ENCODE measurements at regions not wholly inside any gene's neighbourhood (a gene's known extent, or its start where the extent isn't known, plus 50 kb on each side); places are given as distances from the start of the nearest gene placed in this dataset.
"Not testable (repeated sequence)": the region's sequence is repeated elsewhere in the genome, so short reads cannot be mapped to it uniquely, and the experiment has no call there.

DNA sequence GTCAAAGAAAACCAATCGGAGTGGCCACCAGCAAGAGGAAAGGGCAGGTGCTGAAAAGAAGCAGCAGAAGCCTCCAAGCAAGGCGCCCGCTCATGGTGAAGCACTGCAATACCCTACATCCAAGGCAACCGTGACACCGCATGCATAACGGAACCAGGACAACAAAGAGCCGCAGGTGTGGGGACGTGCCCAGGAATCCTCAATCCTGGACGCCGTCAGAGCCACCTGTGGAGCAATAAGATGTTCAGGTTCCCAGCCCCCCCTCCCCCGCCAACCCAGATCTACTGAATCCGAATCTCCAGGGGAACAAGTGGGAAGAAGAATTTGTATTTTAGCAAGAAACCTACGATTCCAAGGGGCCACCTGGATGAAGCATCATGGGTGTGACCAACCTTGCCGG lies 70.8 kb downstream of the SHANK2 start:
- no peak for DNase-seq

DNA sequence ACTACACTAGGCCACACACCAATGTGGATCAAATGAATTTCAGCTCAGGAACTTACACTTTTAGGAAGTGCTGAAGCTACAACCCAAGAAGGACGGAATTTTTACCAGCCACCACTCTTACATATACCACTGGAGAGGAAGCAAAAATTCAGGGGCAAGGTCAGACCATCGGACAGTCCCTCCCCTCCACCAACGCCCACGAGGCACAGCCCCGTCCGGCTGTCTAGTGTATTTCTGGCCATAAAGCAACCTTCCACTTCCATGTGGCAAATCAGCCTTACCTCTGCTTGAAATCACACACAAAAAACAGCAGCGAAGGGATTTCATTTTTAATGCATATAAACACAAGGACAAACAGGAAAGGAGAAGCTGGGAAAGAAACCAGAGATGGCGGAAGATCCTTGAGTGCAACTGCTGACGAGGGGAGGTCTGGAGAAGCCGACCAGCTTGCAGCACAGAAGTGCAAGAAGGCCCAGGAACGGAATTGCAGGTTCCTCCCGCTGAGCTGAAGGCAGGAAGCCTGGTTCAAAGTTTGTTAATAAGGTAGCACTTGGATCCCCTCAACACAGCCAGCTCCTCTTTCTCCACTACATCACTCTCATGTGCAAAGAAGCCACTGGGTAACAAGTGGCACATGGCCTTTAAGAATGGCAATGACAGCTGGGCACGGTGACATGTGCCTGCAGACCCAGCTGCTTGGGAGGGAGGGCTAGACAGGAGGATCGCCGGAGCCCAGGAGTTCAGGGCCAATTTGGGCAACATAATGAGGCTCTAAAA lies 71.5 kb downstream of the SHANK2 start:
- no peak for DNase-seq

DNA sequence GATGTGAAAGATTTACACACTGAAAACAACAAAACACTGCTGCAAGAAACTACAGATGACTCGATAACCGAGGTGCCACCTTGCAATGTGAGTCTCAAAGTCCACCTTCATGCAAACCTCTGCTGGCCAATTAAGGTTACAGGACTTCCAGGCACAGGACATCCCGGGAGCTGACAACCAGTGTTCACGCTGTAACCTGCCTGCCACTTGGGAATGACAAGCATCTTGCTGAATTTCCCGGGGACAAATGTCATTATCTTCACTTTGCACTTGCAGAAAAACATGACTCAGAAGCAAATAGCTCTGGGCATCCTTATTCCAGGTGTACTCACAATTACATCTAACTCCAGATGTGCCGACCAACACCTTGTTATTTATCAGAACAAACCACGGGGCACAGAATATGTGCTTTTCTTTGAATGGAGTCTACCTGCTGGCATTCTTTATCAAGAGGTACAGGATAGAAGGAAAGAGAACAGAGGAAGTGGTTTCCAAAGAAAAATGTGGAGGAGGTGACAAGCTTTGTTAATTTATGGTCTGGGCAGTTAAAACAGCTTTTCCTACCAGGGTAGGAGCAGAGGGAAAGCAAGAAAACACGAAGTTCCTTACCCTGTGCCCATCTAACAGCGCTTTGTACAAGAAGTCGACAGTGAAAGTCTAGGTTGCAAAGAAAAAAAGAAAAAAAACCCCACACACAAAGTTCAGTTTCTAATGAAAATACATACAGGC lies 72.3 kb downstream of the SHANK2 start:
- no peak for DNase-seq

DNA sequence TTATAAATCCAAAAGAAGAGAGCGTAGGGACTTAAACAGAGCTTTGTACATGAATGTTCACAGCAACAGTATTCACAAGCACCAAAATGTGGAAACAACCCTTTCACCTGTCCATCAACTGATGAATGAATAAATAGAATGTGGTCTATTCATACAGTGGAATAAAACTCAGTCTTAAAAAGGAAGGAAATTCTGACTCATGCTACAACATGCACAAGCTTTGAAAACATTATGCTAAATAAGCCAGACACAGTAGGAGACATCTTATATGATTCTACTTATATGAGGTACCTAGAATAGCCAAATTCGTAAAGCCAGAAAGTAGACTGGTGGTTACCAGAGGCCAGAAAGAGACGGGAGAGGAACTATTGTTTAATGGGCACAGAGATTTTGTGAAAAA lies 74.3 kb downstream of the SHANK2 start:
- DNase-seq, result no peak

DNA sequence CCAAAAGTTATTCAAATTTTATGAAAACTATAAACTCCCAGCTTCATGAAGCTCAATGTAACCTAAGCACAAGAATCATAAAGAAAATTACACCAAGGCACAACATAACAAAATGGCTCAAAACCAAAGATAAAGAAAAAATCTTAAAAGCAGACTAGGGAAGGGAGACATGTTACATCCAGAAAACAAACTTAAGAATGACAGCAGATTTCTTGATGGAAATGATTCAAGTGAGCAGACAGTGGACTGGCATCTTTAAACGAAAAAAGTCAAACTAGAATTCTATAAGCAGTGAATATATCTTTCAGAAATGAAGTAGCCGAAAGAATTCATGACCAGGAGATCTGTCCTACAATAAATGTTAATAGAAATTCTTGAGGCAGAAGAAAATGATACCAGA lies 75.6 kb downstream of the SHANK2 start:
- DNase-seq, result no peak

DNA sequence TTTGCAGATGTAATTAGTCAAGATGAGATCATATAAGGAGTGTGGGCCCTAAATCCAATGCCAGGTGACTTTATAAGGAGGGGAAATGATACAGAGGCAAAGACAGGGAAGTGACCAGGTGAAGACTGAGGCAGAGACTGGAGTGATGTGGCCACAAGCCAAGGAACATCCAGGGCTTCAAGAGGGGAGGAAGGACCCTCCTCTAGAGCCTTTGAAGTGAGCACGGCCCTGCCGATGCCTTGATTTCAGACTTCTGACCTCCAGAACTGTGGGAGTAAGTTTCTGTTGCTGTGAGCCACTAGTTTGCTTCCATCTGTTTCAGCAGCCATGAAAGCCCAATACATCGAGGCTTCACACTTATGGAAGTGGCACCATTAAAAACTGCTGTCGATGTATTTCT lies 78.7 kb downstream of the SHANK2 start:
- DNase-seq, result no peak

DNA sequence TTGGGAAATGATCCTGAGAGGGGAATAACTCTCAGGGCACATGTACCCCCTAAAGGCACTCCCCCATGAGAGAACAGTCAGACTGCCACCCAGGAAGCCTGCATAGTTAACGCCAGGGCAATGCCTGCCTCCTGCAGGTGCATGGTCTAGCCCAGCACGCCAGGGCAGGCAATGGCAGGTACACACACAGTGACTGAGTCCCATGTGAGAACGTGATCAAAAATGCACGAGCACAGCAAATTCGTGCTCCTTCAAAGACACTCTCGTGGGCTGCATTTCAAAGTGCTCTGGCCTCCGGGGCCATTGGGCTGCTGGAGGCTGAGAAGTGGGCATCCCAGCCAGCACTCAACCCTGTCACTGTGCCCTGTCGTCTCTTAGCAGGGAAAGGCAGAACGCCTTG lies 79.7 kb downstream of the SHANK2 start:
- DNase-seq, result no peak

DNA sequence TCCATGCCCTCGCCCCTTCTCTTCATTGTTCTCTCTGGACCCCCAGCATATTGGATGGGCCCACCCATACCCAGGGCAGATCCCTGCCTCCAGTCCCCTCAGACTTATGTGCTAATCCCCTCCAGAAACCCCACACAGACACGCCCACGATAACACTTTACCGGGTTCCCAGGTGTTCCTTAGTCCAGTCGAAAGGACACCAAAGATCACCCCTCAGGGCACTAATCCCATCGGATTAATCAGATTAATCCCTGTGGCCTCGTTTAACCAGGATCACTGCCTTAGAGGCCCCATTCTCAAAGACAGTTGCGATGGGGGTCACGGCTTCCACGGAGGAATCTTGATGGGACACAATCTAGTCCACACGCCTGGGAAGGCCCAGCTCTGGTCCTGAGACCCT lies 80.8 kb downstream of the SHANK2 start:
- no peak for DNase-seq

DNA sequence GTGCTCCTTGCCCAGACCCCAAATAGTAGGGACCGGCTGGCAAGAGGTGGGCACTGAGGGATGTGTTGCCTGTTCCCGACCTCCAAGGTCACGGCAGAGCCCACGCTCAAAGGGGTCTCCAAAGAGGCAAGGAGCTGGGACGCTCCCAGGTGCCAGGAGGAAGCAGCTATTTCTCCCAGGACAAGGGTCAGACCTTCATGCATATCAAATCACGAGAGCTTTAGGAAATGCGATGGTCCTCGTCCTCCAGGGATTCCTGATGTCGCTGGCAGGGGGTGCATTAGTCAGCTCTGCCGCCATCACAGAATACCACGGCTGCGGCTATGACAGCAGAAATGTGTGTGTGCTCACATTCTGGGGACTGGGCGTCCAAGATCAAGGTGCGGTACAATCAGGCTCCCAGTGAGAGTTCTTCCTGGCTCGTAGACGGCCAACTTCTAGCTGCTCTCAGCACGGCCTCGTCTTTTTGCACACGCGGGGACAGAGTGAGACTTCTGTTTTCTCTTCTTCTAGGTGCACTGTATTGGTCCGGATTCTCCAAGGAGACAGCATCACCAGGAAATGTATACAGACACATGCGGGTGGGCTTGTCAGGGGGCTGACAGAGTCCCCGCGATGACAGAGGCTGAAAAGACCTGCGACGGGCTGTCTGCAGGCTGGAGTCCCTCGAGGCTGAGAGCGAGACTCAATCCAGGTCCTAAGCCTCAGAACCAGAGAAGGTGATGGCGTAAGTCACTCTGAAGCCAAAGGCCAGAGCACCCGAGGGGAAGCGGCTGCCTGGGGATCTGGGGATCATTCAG lies 81.6 kb downstream of the SHANK2 start:
- no peak for DNase-seq

DNA sequence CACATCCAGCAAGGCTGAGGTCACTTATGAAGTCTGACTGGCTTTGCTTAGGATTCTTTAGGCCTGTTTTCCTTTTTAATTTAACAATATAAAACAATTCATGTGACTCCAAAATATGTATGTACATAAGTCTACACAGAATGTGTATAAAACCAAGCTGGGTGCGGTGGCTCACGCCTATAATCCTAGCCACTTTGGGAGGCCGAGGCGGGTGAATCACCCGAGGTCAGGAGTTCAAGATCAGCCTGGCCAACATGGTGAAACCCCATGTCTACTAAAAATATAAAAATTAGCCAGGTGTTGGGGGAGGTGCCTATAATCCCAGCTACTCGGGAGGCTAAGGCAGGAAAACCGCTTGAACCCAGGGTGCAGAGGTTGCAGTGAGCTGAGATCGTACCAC lies 83.1 kb downstream of the SHANK2 start:
- no peak for DNase-seq

DNA sequence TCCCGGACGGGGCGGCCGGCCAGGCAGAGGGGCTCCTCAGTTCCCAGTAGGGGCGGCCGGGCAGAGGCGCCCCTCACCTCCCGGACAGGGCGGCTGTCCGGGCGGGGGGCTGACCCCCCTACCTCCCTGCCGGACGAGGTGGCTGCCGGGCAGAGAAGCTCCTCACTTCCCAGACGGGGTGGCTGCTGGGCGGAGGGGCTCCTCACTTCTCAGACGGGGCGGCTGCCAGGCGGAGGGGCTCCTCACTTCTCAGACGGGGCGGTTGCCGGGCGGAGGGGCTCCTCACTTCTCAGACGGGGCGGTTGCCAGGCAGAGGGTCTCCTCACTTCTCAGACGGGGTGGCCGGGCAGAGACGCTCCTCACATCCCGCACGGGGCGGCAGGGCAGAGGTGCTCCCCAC lies 84.6 kb downstream of the SHANK2 start:
- not testable (repeated sequence) for DNase-seq

DNA sequence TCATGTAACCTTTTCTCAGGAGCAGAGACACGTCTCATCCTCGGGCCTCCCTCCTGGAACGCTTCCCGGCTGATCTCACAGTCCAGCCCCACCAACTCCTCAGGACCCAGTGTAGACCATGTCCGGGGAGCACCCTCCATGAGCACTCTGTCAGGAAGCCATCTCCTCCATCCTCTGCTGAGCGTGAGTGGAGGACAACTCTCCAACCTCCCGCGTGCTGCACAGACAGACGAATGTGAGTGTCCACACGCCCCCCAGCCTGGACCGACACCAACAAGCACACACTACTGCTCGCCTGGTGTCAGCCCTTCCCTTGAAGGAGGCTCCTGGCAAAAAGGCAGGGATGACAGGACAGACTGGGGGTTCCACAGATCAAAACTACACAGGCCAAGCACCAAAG lies 86.6 kb downstream of the SHANK2 start:
- no peak for DNase-seq

DNA sequence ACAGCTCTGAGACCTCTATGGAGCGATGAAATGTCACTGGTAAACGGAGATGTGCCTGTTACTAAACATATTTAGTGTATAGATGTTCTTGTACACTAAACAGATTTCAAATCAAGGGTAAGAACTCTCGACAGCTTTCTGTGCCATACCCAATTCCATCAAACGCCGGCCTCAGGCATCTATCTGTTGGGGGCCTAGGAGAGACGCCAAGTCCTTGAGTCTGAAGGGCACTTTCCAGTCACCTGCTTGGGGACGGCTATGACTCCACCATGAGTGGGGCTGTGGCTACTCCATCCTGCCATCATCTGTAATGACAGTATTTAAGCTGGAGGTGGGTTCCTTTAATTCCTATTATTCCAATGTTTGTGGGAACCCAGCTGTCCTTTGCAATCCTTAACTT lies 87.8 kb downstream of the SHANK2 start:
- DNase-seq, result no peak

DNA sequence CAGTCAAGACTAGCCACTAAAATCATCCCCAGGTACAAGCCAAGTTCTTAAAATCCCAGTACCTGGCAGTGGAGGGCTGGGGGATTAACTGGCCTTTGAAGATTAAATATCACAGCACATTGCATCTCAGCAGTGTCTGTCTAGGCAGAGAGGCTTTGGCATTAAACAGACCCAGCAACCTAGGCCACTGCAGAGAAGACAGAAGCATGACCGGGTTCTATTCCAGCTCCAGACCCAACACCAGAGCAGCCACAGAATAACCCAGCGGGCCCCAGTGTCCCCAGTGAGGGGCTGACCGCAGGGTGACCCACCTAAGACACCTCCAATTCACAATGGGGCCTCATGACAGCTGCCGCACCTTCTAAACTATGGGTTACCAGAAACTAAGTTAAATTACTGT lies 88.2 kb downstream of the SHANK2 start:
- no peak for DNase-seq

DNA sequence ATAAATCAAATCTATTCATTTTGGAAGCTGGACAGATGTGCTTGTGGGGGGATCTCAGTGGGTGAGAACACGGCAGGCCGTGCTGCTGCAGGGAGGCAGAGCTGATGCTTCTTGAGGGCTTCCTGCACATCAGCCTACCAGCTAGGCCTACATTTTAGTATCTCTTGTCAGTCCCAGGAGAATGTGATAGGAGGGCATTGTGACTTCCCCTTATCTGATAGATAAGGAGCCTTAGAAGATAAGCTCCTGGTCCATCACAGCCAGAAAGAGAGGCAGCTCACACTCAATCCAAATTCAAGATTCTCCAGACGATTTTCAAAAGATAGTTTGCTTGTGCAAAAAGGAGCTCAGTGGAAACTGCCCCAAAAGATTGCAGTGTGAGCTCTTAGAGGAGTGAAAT lies 89.0 kb downstream of the SHANK2 start:
- DNase-seq, result no peak

DNA sequence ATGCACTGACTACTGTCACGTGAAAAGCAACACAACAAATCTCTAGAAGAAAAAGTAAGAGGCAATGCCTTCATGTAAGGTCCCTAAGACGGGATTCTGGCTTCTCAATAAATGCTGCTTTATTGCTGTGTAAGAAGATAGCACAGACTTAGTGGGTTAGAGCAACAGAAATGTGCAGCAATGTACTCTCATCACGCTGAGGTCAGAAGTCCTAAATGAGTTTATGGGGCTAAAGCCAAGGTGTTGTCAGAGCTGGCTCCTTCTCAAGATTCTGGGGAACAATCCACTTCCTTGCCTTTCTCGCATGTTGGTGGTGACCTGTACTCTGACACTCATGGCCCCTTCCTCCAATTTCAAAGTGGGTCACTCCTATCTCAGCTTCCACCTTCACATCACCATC lies 93.4 kb downstream of the SHANK2 start:
- no peak for DNase-seq

DNA sequence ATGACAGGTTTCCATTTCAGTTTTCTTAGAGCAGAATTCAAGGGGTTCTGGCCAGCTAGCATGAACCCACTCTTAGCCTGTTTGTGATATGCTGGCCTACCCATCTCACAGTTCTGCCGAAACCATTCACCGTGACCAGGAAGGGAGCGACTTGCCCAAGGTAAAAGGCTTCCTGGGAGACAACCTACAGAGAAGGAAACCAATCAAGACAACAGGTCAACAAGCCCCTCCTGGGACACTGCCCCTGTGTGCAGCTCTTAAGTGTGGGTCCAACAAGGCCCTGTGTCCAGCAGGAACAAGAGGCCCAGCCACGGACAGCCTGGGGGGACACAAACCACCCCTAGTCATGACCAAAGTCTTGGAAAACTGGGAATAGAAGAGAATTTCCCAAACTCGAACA lies 94.7 kb downstream of the SHANK2 start:
- DNase-seq, result not testable (repeated sequence)

DNA sequence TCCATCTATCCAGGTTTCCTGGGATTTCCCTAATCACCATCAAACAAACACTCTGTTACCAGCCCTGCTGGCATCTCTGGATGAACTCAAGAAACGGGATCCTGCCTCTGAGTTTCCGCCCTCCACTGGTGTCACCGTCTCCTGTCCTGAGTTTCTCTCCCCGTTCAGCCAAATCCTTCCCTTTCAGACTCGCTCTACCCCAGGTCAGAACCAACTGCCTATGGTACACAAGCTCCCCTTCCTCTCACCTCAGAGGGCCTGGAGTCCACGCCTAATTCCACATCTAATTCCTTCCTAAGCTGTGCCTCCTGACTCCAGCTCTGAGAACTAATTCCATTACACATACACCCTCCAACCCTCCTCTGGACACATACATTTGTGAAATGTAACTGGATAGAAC lies 96.1 kb downstream of the SHANK2 start:
- DNase-seq, result no peak

DNA sequence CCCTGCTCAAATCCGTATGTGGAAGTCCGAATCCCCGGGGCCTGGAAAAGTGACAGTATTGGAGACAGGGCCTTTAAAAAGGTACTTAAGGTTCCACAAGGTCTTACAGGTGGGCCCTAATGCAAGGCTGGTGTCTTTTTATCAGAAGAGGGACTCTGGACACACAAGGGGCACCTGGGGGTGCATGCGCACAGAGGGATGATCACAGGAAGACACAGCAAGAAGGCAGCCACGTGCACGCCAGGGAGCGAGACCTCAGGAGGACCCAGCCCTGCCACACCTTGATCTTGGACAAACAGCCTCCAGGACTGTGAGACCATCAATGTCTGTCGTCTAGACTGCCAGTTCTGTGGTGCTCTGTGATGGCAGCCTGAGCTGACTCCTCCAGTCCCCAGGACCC lies 96.5 kb downstream of the SHANK2 start:
- DNase-seq, result no peak

DNA sequence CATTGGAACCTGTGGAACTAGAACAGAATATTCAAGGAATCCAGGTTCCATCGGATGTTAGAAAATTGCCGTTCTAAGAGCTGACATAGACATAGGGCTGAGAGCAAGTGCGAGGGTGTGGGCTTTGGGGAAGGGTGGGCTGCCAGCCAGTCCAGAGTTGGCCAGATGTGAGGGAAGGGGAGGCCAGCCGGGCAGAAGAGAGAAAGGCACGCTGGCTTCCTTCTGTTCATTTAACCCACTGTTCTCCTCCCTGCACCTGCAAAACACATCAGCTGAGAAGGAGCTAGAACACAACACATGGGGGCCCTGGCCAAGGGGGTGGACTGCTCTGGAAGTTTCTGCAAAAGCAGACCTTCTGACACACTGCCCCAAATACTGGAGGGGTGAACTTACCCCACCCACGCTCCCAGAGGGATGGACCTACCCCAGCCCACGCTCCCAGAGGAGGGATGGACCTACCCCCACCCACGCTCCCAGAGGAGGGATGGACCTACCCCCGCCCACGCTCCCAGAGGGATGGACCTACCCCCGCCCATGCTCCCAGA lies 98.0 kb downstream of the SHANK2 start:
- no peak for DNase-seq

DNA sequence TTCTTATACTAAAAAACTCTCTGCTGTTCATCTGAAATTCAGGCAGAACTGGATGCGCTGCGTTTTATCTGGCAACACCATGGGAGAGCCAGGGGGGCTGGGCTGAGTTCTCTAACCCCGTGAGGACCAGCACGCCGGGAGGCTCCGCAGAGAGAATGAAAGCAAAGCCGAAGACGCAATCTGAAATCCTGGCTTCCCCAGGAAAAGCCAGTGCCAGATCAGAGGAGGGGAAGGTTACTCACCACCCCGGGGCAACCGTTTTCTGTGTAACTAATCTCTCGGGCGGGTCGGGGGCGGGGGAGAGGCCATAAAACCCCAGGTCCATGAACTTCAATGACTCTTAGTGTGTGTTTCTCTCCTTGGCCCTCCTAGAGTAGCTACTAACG lies 99.4 kb downstream of the SHANK2 start:
- DNase-seq, result no peak

DNA sequence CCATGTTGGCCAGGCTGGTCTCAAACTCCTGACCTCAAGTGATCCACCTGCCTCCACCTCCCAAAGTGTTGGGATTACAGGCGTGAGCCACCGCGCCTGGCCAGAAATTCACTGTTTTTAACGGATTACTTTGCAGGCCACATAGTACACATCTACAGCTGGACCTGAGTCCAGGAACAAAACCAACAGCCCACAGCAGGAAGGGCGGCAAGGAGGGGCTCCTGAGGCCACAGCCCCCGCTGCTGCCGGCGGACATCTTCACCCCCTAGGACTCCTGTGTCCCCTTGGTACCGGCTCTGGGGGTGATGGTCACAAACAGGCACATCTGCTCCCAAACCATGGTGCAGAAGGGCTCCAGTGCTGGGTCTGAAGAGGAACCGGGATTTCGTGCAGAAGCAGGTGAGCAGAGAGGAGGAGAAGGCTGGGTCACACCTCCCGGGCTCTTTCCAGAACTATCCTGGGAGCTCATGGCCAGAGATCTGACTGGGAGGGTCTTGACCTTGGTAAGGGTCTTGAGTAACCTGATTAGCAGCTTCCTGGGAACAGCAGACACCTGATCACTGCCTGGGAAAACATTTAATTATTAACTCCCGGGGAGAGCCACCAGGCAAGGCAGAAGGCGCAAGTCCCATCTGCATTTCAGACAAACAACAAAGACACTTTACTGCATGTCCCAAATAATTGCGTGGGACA lies 99.9 kb downstream of the SHANK2 start:
- DNase-seq, result not testable (repeated sequence)

DNA sequence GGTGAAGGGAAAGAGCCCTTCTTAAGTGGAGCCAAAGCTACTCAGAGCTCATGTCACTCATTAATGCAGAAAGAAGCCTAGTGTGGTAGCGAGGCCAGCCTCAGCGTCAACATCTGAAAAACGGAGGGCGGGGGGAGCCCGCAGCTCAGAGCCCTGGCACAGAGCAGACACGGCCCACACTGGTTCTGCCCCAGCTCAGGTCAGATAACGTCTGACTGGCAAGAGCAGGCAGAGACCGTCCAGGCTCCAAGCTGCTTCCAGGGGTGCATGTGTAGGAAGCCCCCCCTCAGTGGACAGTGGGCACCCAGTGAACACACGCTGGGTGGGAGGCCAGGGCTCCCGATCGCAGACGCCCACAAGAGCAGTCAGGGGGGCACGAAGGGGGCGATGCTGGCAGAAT lies 100.8 kb downstream of the SHANK2 start:
- no peak for DNase-seq

All from CD4-positive, alpha-beta T cell treated with Interleukin-4 for 1 hour (primary cell).